DOHH2 (cell line): ENCODE measurements at regions not wholly inside any gene's neighbourhood (a gene's known extent, or its start where the extent isn't known, plus 50 kb on each side); places are given as distances from the start of the nearest gene placed in this dataset.

Source experiments
- EZH2phosphoT487 ChIP-seq: fragments of 200-600 bp; sonication (generic); IDR thresholded peaks from 2 replicates; pipeline ENCODE4 v1.6.1; 2017; ENCODE audit warnings: borderline replicate concordance, mild to moderate bottlenecking, antibody characterized with exemption, low read length, moderate library complexity, mixed read lengths
- TF ChIP-seq, protein P1 (sequence below): fragments of 200-600 bp; sonication (generic); IDR thresholded peaks from one replicate; pipeline ENCODE4 v1.5.1; 2014; ENCODE audit warnings: antibody characterized with exemption, mild to moderate bottlenecking, low read depth, low read length; ENCODE audit not compliant: poor library complexity, severe bottlenecking

DNA sequence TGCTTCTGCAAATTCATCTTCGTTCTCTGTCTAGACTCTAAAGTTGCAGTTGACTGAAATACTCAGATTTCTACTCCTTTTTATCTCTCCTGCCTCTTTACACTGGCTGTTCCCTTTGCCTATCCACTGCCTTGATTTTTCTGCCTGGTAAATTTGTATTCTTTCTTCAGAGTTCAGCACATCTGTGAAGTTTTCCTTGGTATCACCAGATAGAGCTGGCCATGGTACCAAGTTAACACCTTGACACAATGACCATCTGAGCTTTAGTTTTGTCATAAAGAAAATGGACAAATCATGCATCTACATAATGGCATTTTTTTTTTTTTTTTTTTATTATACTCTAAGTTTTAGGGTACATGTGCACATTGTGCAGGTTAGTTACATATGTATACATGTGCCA is 143.0 kb downstream of the PPP1R3A start:
- TF ChIP-seq EZH2phosphoT487: no peak
- TF ChIP-seq, protein P1, sequence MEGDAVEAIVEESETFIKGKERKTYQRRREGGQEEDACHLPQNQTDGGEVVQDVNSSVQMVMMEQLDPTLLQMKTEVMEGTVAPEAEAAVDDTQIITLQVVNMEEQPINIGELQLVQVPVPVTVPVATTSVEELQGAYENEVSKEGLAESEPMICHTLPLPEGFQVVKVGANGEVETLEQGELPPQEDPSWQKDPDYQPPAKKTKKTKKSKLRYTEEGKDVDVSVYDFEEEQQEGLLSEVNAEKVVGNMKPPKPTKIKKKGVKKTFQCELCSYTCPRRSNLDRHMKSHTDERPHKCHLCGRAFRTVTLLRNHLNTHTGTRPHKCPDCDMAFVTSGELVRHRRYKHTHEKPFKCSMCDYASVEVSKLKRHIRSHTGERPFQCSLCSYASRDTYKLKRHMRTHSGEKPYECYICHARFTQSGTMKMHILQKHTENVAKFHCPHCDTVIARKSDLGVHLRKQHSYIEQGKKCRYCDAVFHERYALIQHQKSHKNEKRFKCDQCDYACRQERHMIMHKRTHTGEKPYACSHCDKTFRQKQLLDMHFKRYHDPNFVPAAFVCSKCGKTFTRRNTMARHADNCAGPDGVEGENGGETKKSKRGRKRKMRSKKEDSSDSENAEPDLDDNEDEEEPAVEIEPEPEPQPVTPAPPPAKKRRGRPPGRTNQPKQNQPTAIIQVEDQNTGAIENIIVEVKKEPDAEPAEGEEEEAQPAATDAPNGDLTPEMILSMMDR: no peak
